ENCODE measurements at regions not wholly inside any gene's neighbourhood (a gene's known extent, or its start where the extent isn't known, plus 50 kb on each side); places are given as distances from the start of the nearest gene placed in this dataset.

DNA sequence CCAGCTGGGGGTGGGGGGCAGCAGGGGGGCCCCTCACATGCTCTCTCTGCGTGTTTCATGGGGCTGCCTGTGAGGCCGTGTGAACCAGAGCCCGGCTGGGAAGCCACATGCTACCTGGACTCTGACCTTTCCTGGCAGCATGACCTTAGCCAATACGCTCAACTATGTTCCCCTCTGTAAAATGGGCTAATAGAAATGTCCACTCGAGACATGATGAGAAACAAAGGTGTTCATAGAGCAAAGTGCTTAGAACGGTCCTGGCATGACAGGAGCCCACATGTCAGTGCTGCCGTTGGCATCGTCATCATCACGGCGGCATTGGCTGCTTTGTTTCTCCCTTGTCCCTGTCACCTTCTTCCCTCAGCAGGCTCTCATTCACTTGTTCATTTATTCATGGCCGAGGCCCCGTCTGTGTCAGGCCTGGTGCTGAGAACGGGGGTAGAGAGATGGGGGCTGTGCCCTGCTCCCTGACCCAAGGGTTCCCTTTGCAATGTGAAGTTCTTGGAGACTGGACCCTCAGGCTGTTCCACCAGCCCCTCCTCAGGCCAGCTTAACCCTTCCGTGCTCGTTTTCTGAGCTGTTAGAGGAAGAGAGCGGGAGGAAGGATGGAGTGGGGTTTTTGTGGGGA is 291.4 kb downstream of the SEC14L1 start:
- no peak for DNase-seq (ENCODE audit: low read depth)

DNA sequence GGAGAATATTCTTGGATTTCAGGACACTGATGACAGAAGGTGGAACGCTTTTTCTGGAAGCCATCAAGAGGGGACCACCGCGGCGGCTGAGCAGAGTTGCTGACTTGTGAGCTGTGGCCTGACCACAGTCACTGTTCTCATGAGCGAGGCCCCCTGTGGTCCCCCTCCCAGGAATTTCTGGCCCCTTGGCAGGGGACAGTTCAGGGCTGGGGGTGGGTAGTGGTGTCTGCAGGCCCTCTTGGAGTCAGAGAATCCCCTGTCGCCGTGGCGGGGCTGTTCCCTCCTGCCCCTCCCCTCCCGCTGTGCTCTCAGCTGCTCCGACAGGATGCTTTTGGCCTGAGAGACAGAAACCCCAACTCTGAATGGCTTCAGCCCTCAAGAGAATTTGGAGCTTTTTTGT is 292.0 kb downstream of the SEC14L1 start:
- DNase-seq (ENCODE audit: low read depth): no peak

DNA sequence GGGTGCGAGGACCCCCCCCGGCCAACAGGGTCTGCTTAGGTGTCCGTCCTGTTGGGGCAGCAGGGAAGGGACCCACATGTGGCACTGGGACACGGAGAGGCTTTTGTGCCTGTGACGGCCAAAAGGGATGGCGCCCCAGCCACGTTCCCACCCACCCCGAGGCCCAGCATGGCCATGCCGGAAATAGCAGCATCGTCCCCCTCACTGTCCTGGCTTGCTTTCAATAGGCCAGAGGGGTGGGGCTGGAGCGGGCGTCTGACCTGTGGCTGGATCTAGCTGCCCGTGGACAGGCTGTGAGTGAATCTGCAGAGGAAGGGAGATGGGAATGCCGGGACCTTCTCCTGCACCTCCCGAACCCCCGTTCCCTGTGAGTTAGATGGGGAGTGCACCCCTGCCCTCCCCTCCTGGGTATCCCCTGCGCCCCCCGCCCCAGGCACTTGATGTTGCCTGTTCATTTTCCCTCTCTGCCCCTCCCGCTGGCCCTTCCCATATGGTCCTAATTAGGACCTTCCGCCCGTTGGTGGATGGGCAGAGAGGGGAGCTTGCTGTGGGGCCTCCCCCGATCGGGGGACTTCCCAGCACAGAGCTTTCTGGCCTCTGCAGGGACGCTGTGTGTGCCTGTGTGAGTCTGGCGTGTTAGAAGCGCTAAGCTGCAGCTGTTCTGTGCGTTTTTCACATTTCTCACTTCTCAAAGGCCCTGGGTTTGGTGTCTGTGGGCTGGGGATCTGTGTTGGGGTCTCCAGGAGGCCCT is 292.8 kb downstream of the SEC14L1 start:
- no peak for DNase-seq (ENCODE audit: low read depth)

DNA sequence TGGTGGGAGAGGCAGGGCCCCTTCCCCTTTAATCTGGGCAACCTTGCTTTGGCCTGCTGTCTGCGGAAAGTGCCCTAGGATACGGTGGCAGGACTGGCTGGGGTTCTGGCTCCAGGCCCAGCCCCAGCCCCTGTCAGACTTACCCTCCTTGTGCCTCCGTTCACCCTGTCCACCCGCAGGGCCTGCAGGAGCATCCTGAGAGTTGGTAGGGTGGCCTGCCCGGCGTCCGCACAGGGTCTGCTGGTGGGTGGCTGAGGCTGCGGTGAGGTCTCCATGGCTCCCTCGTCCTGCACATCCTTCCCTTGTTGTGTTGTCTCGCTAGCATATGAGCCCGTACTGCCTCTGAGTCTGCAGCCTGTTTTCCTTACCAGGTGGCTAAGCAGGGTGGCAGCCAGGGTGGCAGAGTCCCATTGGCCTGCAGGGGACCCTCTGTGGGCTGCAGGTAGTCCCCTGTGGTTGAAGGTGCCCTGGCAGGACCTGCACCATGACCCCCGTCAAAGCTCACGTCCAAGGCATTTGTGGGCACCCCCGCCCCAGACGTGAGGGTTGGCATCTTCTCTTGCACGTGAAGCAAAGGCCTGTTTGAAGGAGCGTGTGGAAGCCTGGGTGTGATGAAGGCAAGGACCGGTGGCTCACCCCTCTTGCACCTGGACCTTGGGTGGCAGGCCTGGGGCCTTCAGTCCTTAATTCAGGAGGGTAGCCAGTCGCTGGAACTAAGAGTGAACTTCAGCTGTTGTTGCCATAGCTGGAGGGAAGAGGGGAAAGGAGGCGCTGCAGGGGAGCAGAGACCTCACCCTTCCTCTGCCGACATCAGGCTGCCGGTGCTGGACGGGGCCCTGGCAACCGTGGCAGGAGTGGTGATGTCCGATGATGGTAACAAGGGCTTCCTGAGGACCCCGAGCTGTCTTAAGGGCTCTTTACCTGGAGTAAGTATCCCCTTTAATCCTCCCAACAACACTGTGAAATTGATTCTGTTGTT is 293.7 kb downstream of the SEC14L1 start:
- no peak for DNase-seq (ENCODE audit: low read depth)

DNA sequence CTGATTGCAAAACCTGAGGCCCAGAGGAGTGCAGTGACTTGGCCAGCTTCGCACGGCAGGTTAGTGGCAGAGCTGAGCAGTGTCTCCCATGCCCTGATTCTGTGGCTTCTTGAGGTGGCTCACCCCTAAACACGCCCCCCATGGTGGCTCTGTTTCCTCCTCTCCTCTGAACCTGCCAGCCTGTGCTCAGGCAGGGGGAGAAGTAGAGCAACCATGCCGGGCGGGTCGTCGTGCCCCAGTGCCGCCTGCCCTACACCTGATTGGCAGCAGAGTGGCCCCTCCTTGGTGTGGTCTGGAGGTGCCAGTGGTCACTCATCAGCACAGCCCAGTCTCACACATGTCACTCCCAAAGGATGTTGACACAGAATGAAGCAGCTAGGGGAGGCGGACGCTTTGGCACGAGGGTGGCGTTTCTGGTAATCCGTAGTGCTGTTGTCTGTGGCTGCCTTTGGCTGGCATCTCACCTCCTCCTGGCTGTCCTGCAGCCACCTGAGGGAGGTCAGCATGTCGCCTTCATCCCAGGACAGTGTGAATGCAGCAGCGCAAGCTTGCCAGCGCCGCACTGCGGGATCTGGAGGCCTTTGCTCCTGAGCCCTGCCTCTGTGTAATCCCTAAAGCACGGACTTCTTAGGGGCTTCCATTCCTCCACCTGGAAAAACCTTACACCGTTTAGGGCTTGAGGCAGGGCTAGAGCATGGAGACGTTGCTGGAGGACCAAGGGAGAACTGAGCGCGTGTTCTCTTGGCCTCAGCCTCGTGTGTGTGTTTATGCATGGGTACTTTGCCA is 294.7 kb downstream of the SEC14L1 start:
- DNase-seq (ENCODE audit: low read depth): no peak

DNA sequence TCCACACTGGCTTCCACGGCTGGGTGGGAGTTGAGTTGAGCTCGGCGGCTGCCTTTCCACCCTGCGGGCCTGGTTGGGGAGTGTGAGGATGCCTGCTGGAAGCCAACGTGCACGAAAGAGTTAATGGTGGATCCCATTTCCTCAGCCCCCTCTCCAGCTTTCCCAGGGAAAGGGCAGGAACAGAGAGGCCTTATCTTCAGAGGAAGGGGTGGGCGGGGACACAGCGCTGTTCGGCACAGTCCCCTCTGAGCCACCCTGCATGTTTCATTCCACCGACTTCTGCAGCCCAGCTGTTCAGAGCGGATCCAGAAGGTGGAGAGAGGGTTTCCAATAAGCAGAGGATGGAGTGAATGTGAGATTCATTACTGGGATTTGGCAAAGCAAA is 295.3 kb downstream of the SEC14L1 start:
- DNase-seq (ENCODE audit: low read depth): no peak

DNA sequence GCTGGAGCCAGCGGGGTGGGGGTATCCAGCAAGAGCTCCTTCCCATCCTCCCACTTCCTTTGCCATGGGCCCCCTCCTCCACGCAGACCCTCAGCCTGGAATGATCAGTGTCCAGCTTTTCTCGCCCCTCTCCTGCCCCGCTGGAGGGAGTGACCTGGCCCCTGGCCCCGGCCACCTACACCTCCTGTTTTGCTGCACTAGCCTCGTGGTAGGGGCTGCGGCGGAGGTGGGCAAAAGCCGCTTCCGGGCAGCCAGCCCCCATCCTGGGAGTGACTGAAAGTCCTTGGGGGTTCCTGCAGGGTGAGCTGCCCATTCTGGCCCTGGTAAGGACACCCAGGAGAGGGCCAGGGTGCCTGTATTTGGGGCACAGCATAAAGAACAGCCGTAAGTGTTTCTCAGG is 295.7 kb downstream of the SEC14L1 start:
- no peak for DNase-seq (ENCODE audit: low read depth)

DNA sequence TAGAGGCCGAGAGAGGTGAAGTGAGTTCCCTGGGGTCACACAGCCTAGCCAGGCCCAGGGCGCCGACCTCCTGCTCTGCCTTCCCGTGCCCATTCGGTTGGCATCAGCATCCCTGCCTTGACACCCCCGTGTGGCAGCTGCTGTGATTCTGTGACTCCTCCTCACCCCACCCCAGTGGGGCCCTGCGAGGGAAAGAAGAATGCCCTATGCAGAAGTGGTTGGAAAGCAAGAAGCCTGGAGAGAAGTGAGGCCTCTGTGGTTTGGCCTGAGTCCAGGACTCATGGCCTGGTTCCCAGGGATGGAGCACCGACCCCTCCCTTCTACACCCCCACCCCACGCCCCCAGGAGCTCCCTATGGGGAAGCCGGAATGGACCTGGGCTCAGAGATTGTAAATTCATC is 296.2 kb downstream of the SEC14L1 start:
- no peak for DNase-seq (ENCODE audit: low read depth)

DNA sequence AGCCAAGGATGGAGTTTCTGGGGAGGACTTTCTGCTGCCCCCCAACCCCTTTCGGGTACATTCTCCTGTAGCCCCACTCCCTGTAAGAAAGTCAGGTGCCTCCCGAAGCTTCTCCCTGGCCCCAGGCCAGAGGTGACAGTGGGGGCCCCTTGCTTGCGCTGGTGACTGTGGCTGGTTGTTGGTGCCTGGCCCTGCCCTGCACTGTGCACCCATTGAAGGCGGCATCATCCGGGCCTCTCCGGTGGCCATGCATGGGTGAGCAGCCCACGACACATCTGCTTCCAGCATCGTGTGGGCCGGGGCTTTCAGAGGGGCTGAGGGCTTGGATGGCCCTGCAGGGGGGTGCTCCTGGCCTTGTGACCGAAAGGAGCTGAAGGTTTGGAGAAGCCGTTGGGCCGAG is 297.0 kb downstream of the SEC14L1 start:
- no peak for DNase-seq (ENCODE audit: low read depth)

DNA sequence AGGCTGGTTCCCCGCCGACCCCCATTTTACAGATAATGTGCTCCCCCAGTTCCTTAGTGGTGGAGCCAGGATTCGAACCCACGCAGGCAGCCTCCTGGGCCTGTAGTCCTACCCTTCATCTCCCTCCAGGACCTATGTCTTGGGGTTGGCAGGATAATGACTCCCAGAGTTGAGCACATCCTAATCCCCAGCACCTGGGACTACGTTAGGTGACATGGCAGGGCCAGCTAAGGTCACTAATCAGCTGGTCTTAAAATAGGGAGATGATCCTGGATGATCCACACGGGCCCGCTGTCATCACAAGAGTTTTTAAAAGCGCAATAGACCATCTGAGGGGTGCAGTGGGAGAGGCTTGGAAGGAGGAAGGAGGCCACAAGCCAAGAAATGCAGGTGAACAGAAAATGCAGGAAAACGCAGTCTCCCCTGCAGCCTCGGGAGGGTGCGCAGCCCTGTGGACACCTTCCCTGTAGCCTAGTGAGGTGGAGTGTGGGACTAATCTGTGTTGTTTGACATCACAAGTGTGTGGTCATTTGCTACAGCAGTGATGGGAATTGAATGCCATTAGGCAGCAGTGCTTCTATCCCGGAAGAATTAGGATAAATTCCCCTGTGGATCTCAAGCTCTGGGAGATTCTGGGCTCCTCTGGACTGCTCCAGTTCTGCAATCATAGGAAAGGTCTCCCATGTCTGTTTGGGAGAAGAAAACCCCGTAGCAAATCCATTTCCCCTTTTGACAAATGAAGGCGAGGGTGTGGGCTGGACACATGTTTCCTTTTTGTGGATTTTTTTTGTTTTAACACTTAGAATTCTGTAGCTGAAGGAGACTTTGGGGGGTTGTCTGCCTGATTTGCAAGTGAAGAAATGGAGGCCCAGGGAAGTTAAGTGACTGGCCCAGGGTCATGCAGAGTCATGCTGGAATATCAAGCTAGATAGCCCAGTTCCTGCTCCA is 297.7 kb downstream of the SEC14L1 start:
- no peak for DNase-seq (ENCODE audit: low read depth)

DNA sequence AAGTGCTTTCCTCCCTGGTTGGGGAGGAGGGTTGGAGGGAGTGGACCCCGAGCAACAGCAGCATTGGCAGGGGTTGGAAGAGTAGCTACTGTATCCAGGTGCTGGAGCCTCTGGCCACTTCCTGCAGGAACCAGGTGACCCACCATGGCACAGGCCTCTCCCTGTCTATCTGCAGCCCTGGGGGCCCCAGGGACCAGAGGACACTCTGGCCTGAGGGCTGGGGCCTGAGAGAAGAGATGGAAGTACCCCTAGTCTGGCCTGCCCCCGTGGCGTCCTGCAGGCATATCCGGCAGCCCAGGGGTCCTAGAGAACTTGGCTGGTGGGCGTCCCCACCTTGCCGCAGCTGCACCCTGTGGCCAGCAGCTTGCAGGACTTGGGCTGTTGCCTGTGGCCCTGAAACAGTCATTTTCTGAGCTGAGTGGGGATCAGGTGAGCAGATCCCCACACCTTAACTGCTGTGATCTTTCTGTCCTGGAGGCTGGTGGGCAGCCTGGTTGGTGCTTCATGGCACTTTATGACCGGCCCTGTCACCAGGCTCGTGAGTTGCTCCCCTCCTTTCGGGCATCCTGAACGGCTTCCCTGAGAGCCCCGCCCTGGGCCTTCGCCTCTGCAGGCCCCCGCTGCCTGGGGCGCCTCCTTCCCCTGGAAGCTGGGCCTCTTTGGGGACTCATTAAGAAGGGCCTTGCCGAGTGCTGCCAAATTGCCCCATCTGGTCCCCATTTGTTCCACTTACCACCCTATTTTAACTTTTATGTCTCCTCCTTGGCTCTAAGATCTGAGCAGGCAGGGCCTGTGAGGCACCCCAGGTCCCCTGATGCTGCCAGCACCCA is 298.6 kb downstream of the SEC14L1 start:
- DNase-seq (ENCODE audit: low read depth): no peak

DNA sequence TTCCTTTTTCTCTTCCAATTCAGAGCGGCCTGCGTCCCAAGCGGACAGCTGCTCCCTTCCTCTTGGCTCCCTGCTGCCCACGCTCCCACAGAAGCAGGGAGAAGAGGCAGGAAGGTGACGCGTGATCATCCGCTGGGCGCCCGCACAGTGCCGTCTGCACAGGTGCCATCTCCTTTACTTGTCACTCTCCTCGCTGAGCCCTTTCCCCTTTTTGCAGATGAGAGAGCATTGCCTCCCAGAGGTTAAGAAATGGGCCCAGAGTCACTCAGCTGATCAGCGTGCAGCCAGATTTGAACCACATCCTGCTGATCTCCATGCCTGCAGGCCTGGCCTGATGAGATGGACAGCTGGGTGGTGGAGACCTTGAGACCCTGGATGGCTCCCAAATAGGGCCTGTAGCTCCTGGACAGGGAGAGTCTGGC is 299.8 kb downstream of the SEC14L1 start:
- DNase-seq (ENCODE audit: low read depth): no peak

DNA sequence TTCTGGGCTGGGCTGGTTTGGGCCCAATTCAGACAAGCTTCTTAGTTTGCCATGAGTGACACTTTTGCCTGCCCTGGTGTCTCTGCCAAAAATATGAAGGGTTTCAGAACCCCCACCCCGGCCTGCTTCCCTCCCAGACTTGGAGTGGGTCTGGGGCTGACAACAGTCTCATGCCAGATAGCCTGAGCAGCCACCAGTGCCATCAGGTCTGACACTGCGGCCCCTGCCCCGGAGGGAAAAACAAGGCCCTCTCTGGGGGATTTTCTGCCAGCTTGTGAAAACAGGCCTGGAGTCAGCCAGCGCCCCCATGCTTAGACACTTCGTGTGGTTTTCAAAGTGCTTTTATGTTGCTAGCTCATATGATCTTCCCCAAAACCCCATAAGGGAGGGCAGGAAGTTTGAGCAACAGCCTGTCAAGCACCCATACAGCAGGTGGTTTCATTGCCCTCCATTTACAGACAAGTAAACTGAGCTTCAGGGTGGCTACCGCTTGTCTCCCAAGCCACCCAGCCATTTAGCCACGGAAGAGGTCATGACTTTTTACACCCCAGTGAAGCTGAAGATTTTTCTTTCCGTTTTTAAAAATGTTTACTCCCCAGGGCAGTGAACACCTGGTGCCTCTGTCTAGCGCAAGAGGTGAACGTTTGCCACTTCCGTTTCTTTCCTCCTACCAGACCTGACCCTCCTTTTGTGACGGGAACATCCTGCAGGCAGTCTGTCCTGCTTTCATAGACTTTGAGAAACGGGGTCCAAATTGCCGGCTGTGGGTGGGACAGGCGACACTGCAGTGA is 300.6 kb downstream of the SEC14L1 start:
- DNase-seq (ENCODE audit: low read depth): no peak

DNA sequence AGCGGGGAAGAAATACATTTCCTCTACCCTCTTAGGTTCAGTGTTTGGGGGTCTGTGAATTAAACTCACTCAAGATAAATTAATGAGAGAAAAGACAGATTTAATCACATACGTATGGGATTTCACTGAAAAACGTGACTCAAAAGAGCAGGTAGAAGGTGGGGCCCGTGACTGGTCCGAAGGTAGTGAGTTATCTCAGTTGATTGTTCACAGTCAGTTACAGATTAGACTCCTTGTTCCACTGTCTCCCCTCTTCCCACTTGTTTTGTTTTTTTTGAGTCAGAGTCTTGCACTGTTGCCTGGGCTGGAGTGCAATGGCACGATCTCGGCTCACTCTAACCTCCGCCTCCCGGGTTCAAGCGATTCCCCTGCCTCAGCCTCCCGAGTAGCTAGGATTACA is 301.2 kb downstream of the SEC14L1 start:
- no peak for DNase-seq (ENCODE audit: low read depth)

DNA sequence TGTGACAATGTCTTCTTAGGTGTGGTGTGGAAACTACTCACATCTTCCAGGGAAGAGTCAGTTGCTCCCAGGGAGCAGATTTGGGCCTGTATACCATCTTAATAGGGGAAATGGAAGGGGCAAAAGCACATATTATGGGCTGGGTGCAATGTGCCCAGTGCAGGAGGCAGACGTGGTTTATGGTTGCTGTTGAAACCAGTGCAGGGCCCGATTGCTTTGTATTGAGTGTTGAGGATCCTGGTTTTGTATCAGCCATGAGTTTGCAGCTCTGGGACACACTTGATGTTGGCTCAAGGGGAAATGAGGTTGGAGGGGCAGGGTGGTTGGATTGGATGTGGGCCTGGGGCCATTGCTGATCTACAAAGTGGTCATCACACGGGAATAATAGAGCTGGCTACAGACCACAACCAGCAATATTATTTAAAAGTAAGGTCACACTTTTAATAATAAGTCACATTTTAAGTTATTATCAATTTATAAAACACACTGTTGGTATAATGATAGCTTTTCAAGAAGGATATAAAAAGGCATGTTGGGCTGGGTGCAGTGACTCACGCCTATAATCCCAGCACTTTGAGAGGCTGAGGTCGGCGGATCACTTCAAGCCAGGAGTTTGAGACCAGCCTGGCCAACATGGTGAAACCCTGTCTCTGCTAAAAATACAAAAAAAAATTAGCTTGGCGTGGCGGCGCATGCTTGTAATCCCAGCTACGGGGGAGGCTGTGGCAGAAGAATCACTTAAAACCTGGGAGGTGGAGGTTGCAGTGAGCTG is 302.4 kb downstream of the SEC14L1 start:
- DNase-seq (ENCODE audit: low read depth): no peak

DNA sequence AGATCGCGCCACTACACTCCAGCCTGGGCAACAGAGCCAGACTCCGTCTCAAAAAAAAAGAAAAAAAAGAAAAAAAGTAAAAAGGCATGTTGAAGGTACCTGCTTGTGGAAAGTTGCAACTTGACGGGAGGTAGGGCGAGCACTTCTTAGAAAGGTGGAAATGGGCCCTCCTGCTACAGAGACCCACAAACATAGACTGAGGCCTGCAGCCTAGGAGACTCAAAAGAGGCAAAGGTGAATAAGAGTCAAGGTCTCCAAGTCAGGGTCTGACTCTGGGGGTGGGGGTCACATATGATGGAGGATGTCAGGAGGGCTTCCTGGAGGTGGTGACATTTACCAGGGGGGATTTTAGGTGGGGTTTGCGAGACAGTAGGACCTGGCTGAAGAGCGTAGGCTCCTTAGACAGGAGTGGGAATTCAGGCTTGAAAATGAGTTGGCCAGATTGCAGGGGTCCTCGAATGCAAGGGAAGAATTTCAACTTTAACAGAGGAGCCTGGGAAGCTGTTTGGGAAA is 303.0 kb downstream of the SEC14L1 start:
- no peak for DNase-seq (ENCODE audit: low read depth)

DNA sequence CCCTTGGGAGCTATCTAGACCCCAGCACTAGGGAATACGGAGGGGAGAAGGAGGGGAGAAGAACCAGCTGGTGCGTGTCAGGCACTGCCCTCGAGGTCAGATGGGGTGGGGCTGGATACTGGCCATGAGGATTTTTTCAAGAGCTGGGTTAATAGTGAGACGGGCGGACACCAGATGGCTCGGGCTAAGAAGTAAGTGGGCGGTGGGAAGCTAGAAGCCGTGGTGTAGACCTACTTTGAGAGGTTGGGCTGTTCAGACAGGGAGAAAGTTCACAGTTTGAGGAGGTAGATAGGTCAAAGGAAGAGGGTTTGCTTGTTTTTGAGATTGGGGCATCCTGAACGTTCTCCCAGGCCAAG is 303.8 kb downstream of the SEC14L1 start:
- DNase-seq (ENCODE audit: low read depth): no peak
